ENCODE measurements at regions not wholly inside any gene's neighbourhood (a gene's known extent, or its start where the extent isn't known, plus 50 kb on each side); places are given as distances from the start of the nearest gene placed in this dataset.
"Not testable (repeated sequence)": the region's sequence is repeated elsewhere in the genome, so short reads cannot be mapped to it uniquely, and the experiment has no call there.

DNA sequence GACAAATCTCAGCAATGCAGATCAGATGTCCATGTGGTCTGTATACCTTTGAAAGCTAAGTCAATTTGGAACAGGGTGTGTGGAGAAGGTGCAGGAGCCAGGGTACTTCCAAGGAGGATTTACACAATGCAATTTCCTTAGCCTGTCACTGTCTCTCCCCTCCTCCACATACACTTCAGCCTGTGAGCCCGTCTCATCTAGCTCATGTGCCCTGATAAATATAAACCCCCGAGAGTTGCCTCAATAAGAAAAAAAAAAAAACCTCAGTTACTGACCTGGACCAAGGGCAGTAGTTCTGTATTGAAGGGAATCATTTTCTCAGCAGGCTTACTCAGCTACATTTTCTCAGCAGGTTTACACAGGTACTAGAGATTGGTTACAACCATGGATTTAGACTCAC, 132.1 kb upstream of the PELI2 start:
- DNase-seq, result no peak

GRCh38 chr14:56000846-56001245, 117.4 kb upstream of the PELI2 start:
- DNase-seq, result no peak

DNA sequence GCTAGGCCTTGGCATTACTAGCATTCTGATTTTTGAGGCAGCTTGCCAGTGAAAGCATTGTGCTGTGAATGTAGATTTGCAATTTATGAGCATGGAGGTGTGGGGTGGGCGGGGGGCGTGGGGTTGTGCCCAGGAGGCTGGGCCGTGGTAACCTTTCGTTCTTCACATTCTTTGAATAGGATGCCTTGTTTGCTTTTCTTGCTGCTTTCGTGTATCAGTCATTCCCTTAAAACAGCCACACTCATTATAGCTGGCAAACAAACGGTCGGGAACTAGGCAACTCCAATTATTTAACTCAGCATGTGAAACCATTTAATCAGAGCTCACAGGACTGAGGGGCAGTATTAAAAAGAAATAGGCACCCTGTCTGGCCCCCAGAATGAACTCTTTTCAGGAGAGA, 115.9 kb upstream of the PELI2 start:
- no peak for DNase-seq

DNA sequence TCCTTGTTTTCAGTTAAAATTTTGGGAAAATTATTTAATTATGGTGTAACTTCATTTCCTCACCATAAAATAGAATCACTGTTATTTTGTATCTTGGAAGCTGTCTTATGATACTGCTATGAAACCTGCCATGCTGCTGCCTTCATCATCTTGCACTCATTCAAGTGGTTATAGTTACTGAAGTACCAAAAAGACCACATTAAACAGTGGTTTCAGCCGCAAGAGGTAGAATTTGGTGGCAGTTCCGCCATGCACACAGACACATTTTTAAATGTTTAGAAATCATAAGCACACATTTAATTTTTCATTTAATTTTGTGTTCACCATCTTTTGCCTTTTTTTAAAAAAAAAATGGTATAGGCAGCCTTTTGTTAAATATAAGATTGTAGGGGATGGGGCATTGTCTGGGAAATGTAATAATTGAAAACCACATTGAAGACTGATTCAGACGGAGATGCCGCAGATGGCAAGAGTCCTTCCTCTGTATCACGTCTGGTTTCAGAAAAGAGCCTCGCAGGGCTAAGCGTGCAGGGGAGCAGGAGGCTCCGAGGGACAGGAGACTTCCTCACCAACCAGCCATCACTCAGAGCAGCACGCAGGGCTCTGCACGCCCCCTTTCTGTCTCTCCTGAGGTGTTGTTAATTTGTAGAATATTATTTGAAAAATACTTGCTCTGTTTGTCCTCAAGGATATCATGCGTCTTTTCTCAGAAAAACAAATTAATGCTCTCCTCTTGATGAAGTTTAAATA, 115.2 kb upstream of the PELI2 start:
- no peak for DNase-seq

GRCh38 chr14:56004323-56004722, 113.9 kb upstream of the PELI2 start:
- no peak for DNase-seq

DNA sequence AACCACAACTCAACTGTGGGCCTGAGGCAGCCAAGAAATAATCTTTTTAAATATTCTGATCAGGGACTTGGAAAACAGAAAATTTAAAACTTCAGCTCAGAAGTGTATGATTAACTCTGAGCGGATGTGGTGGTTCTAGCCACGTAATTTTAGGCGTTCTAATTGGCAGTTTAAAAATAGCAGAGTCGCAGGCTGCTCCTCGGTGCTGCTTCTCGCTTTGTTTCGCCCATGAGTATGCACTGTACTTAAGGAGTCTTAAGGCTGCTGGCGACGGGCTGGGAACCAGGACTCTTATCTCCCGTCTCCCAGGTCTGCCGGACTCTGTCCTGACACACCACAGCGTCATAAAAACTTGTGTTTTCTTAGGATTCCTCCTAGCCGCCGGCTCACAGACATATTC, 113.4 kb upstream of the PELI2 start:
- no peak for DNase-seq

DNA sequence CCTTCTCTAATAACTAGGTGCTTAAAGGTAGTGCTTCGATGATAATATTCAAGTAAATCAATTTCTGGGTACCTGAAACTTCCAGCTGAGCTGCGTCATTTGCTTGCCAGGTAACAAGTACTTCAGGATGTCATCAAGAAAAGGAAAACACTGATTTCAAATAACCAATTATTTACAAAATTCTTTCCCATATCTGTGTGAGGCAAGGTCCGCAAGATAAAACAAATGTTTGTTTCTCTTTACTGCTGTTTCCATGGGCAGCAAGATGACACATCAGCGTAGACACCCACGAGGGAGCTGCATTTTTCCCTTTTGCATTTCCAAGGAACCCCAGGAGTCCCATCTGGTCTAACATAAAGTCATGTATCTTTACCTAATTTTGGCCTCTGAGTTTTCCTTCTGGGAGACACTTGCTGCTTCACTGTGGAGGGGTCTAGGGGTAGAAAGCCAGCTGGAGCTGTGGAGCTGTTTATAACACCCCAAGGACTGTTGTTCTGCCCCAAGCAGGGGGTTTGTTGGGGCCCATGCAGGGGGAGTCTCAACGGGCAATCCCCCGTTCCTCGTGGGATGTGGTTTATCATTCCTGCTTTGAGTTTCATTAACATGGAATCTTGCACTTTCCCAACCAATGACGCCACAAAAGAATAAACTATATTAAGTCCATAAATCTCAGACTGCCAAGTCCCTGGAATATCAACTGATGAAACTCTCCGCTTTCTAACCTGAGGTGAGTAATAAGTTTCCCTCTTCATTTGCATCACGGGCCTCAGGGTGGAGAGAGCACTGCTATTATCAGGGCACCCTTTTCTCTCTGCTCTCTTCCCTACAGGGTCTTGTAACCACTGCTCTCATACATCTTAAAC, 112.8 kb upstream of the PELI2 start:
- DNase-seq, result peak; percentile 11

DNA sequence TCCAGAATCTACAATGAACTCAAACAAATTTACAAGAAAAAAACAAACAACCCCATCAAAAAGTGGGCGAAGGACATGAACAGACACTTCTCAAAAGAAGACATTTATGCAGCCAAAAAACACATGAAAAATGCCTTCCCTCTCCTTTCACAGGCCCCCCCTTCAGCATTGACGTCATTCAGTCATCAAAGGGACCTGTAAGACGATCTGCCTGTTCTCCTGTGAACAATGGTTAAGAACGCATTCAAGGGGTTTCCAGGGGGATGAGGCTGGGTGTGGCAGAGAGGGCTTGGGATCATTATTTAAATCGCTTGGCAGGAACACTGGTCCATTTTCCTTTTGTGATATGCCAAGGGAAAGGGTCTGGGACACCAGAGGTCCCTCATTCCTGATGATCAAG, 110.7 kb upstream of the PELI2 start:
- not testable (repeated sequence) for DNase-seq

- no peak for DNase-seq
These were observed 110.1 kb upstream of the PELI2 start for GRCh38 chr14:56008150-56008549.

DNA sequence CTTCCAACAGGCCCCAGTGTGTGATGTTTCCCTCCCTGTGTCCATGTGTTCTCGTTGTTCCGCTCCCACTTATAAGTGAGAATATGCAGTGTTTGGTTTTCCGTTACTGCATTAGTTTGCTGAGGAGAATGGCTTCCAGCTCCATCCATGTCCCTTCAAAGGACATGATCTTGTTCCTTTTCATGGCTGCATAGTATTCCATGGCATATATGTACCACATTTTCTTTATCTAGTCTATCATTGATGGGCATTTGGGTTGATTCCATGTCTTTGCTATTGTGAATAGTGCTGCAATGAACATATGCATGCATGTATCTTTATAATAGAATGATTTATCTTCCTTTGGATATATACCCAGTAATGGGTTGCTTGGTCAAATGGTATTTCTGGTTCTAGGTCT, 109.5 kb upstream of the PELI2 start:
- not testable (repeated sequence) for DNase-seq

- no peak for DNase-seq
These were observed 94.5 kb upstream of the PELI2 start for GRCh38 chr14:56023661-56024081.

DNA sequence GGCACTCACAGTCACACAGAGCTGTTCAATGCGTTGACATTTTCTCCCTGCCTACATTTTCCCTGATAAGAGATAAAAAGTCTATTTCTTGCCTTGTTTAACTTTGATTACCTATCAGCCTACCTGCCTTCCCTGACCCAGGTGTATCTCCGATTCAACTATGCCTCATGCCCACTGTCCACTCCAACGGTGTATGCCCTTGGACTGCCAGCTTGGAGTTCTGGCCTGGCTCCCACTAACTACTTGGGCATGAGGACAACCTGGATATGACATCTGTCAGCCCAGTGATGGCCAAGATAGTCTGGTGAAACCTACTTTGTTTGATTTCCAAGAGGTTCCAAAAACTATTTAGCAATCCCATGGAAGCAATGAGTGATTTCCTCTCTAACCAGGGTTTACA, 93.0 kb upstream of the PELI2 start:
- no peak for DNase-seq

- no peak for DNase-seq
These were observed 91.7 kb upstream of the PELI2 start for GRCh38 chr14:56026506-56026905.

DNA sequence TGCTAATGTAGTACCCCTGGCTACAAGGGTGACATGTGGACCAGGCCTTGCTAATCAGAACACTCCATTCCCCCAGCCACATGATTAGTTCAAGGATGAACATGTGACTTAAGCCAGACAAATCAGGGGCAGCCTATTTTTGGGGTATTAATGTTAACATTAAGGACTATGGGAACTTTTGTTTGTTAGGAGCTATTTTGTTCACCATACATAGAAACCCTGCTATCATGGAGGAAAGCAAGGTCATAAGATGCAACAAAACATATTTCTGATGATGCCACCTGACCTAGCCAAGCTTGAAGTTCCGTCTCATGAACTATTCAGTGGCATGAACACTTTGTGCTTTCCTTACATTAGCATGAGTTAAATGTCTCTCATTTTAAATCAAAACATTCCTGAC, 90.8 kb upstream of the PELI2 start:
- no peak for DNase-seq

- DNase-seq, result no peak
These were observed 90.1 kb upstream of the PELI2 start for GRCh38 chr14:56027916-56028712.

DNA sequence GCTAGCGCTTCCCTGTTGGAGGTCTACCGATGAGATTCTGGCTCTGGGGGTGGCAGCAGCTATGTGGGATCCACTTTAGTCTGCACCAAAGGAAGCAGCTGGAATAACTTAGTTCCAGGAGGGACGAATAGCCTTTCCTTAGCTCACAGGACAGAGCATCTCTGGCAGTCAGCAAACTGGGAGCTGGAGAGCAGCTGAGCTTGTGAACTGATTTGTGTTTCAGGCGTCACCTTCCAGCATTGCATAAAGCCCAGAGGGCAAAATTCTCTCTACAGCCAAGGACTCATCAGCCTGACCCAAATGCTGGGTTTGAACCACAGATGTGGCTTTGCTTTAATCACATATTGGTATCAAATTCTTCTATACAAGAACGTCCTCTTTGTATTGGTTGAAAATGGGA, 81.9 kb upstream of the PELI2 start:
- no peak for DNase-seq

DNA sequence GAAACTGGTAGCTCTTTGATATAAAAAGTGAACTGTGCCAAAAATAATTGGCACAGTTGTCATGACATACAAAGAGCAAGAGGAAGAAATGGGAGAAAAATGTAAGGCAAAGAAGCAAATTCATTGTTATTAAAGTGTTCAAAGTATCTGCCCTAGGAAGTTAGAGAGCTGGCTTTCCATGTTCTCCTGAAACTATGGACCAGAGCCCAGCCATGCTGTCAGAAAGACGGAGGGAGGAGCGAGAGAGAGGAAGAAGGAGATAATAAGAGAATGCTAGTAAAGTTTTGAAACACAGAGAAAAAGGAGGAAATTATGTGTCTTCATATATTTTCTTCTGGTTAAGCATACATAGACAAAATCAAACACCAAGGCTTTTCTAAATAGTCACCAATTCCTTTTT, 78.1 kb upstream of the PELI2 start:
- DNase-seq, result no peak

DNA sequence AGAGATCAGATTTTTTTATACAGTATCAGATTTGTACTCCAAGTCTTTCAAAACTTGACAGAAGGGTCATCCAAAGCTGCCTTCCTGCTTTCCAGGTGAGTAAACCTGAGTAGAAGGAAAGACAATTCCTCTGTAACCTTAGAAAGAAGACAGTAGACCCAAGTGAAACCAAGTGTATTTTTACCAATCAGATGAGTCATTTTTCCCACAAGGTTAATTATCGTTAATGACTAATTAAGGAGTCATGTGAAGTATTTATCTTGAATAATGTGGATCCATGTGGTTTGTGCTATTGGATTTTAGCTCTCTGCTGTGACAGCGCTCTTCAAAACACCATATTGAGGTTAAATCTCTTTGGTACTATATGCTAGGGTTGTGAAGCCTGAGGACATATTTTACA, 74.0 kb upstream of the PELI2 start:
- no peak for DNase-seq

- no peak for DNase-seq
These were observed 71.7 kb upstream of the PELI2 start for GRCh38 chr14:56046546-56046945.

- DNase-seq, result no peak
These were observed 71.2 kb upstream of the PELI2 start for GRCh38 chr14:56046996-56047395.

DNA sequence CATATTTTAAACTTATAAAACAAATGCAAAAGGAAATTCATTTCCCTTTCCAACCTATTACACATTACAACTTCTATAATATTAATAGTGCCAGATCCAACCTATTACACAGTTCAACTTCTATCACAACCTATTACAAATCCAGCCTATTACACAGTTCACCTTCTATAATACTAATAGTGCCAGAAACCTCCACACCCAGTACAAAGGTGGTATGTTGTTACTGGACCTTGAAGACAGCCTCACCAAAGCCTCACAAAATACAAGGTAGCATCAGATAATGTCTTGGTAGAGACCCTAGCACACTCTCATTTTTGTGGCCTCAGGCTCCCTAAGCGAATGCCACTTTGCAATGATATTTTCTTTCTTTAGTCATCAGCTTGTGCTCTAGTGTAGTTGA, 68.7 kb upstream of the PELI2 start:
- DNase-seq, result no peak

- no peak for DNase-seq
These were observed 62.7 kb upstream of the PELI2 start for GRCh38 chr14:56055511-56055910.

GRCh38 chr14:56056031-56056430, 62.2 kb upstream of the PELI2 start:
- no peak for DNase-seq
